A673 (cell line): ENCODE measurements at regions not wholly inside any gene's neighbourhood (a gene's known extent, or its start where the extent isn't known, plus 50 kb on each side); places are given as distances from the start of the nearest gene placed in this dataset.
A peak's percentile ranks its signal among the peaks of the same experiment; 100 is the strongest.

Experiments used
- BruUV-seq: library from RNA; stranded (reverse); fragments of 400-500 nt; replicated peaks from 2 replicates; lab custom pipeline; 2021; lab: Mats Ljungman, UMichigan
- CTCF ChIA-PET: fragments of 300-600 bp; sonication (Branson Sonifier 250); formaldehyde crosslinking; loops from one replicate; lab custom pipeline; 2022; ENCODE audit warnings: antibody characterized with exemption; lab: Charles Lee
- POLR2A ChIA-PET: fragments of 300-600 bp; sonication (Branson Sonifier 250); formaldehyde crosslinking; loops from one replicate; lab custom pipeline; 2022; ENCODE audit warnings: antibody characterized with exemption; ENCODE audit not compliant: low non-redundant PET; lab: Charles Lee
- DNase-seq: peaks from one replicate; pipeline ENCODE4 v3.0.0-alpha.2; 2015; ENCODE audit warnings: low spot score
- H3K27ac ChIP-seq: fragments of 200-600 bp; sonication (generic); 2 replicates; pipeline ENCODE4 v1.5.1; 2016; ENCODE audit warnings: mixed run types, low read depth, mild to moderate bottlenecking, mixed read lengths, antibody characterized with exemption, low read length; ENCODE audit not compliant: poor library complexity, severe bottlenecking
- H3K27me3 ChIP-seq: fragments of 200-600 bp; sonication (generic); replicated peaks from 2 replicates; pipeline ENCODE4 v1.6.1; 2017; ENCODE audit warnings: mixed run types, low read depth, mild to moderate bottlenecking, mixed read lengths, antibody characterized with exemption, low read length; ENCODE audit not compliant: insufficient read depth, poor library complexity
- H3K36me3 ChIP-seq: fragments of 200-600 bp; sonication (generic); 2 replicates; pipeline ENCODE4 v1.6.1; 2016; ENCODE audit warnings: mixed run types, mild to moderate bottlenecking, mixed read lengths, antibody characterized with exemption, low read length; ENCODE audit not compliant: insufficient read depth, poor library complexity, severe bottlenecking
- H3K4me1 ChIP-seq: fragments of 200-600 bp; sonication (generic); 2 replicates; pipeline ENCODE4 v1.6.1; 2017; ENCODE audit warnings: mixed run types, mild to moderate bottlenecking, mixed read lengths, antibody characterized with exemption, low read length; ENCODE audit not compliant: insufficient read depth, poor library complexity, severe bottlenecking
- H3K4me3 ChIP-seq: fragments of 200-600 bp; sonication (generic); 2 replicates; pipeline ENCODE4 v1.5.1; 2016; ENCODE audit warnings: low read depth, mixed run types, mild to moderate bottlenecking, mixed read lengths, low read length; ENCODE audit not compliant: poor library complexity, severe bottlenecking
- H3K9me3 ChIP-seq: fragments of 200-600 bp; sonication (generic); 2 replicates; pipeline ENCODE4 v1.6.1; 2016; ENCODE audit warnings: mixed run types, low read depth, mild to moderate bottlenecking, mixed read lengths, antibody characterized with exemption, low read length; ENCODE audit not compliant: poor library complexity, severe bottlenecking
- CTCF ChIP-seq: fragments of 300-800, 200-600 bp; sonication (generic); conservative IDR thresholded peaks from 2 replicates; pipeline ENCODE4 v1.5.1; 2017; ENCODE audit warnings: low read depth, mild to moderate bottlenecking, antibody characterized with exemption, low read length, moderate library complexity, mixed read lengths
- EZH2 ChIP-seq: fragments of 200-600 bp; sonication (generic); IDR thresholded peaks from 2 replicates; pipeline ENCODE4 v1.6.1; 2017; ENCODE audit warnings: borderline replicate concordance, low read depth, mild to moderate bottlenecking, mixed read lengths, antibody characterized with exemption, low read length; ENCODE audit not compliant: poor library complexity, severe bottlenecking
- intact Hi-C: fragments of 100-400 bp; cut with micrococcal nuclease; formaldehyde crosslinking; loops from one replicate; pipeline ENCODE4 v1.10.0; 2022; ENCODE audit not compliant: unreplicated experiment

DNA sequence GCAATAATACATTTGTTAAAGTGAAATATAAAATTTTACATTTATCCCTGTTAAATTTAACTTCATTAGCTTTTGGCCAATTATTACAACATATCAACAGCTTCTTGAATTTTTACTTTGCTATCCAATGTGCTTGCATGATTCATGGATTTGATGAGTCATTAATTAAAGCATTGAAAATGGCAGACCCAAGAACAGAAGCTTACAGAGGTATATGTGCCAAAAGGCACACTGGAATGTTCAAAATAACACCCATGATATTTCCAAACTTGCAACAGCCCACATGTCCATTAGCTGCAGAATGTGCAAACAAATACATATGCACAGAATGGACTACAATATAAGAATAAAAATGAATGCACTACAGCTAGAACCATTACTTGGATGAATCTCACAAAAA, 76.4 kb upstream of the MAN1A2 start:
- Histone ChIP-seq H3K27me3 (no peaks in the 10 kb centered on the region), H3K36me3 (no peaks in the 10 kb centered on the region), H3K9me3 (no peaks in the 10 kb centered on the region), H3K27ac (no peak overlapping the region), H3K4me1 (no peaks in the 10 kb centered on the region), H3K4me3 (no peak overlapping the region)
- no peak for TF ChIP-seq CTCF
- TF ChIP-seq EZH2: no peak
- intact Hi-C loops: no loop called here
- DNase-seq: peak; percentile 24
- no TSS peak for BruUV-seq
- CTCF ChIA-PET: no interaction called here
- POLR2A ChIA-PET: no interaction called here

- no peak overlapping the region for H3K4me3 ChIP-seq
- H3K4me1 ChIP-seq: no peaks in the 10 kb centered on the region
- no peaks in the 10 kb centered on the region for H3K27me3 ChIP-seq
- BruUV-seq: no TSS peak
- H3K27ac ChIP-seq: no peak overlapping the region
- TF ChIP-seq EZH2 (no peak), CTCF (no peak)
- ChIA-PET POLR2A (no interaction called here), CTCF (no interaction called here)
- H3K36me3 ChIP-seq: no peaks in the 10 kb centered on the region
- H3K9me3 ChIP-seq: no peaks in the 10 kb centered on the region
- intact Hi-C loops: loop anchor here (10.0 kb wide), 1 partner anchor 555 kb away; no protein-coding TSS in a partner anchor
- DNase-seq: no peak
These were observed 77.9 kb upstream of the MAN1A2 start for GRCh38 chr1:117289316-117289870.

- BruUV-seq: no TSS peak
- Histone ChIP-seq H3K27me3 (no peaks in the 10 kb centered on the region), H3K4me3 (no peak overlapping the region), H3K9me3 (no peaks in the 10 kb centered on the region), H3K4me1 (no peaks in the 10 kb centered on the region), H3K27ac (no peak overlapping the region), H3K36me3 (no peaks in the 10 kb centered on the region)
- ChIA-PET POLR2A (no interaction called here), CTCF (interaction anchor here (0.6 kb wide), 1 partner anchor 24 kb away, joined by 3 read pairs; no protein-coding TSS in a partner anchor)
- no peak for DNase-seq
- no peak for TF ChIP-seq CTCF
- TF ChIP-seq EZH2: no peak
- intact Hi-C loops: loop anchor here (10.0 kb wide), 1 partner anchor 552 kb away; no protein-coding TSS in a partner anchor
These were observed 75.8 kb upstream of the VTCN1 start for GRCh38 chr1:117286562-117286961.
